ENCODE measurements at regions not wholly inside any gene's neighbourhood (a gene's known extent, or its start where the extent isn't known, plus 50 kb on each side); places are given as distances from the start of the nearest gene placed in this dataset.
"Not testable (repeated sequence)": the region's sequence is repeated elsewhere in the genome, so short reads cannot be mapped to it uniquely, and the experiment has no call there.

GRCh38 chr16:17983847-17984639 is 352.5 kb downstream of the NPIPA8 start:
- DNase-seq (ENCODE audit: low spot score): no peak

DNA sequence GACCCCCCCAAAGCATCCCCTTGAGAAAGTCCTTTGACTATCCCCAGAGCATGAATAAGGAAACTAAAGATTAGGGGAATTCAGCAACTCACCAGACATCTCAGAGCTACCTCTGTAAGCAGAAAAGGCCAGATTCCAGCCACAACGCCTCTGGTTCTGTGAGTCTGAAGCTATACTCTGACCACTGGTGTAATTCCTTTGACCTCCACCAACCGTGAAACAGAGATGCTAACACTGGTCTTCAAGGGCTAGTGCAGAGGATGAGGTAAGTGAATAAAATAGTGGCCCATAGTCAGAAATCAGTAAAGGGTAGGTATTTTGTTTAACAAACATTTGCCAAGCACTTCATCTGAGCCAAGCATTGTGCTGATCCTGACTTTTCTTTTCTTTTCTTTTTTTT is 353.4 kb downstream of the NPIPA8 start:
- no peak for DNase-seq (ENCODE audit: low spot score)

DNA sequence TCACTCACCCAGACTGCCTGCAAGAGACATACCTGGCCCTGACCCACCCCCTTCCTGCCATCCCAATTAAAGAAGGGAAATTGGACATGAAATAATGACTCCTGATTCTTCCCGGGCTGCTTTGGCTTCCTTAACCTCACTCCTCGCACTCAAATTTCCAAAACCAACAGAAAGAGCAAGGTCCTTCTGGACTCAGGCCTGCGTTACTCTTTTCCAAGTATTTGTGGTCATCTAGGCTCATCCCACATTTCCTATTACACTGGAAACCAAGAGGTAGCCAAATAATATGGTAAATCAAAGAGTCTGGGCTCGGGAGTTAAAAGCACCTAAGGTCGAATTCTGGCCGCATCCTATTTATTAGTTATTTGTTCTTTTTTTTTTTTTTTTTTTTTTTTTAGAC is 359.3 kb downstream of the NPIPA8 start:
- no peak for DNase-seq (ENCODE audit: low spot score)

DNA sequence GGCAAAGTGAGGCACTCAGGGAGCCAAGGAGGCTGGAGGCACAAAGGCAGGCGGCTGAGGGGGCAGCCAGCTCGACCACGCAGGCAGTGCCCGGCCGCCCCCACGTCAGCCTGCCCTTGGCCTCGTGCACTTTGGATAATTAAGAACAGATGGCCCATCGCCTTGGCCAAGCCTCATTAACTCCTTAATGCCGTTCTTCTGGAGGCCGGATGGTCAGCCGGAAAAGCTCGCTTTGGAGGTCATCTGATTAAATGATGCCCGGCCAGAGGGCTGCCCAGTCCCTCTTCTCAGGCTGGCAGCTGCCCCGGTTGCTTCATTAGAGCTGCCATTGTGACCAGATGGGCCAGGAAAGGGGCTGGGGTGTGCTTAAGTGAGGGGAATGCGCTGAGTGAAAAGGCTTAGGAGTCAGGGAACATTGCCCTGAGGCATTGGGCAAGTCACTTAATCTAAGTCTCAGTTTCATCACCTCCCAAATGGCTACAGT is 364.0 kb downstream of the NPIPA8 start:
- DNase-seq (ENCODE audit: low spot score): no peak

GRCh38 chr16:17970816-17971331 is 365.7 kb downstream of the NPIPA8 start:
- DNase-seq (ENCODE audit: low spot score): no peak

- DNase-seq (ENCODE audit: low spot score): no peak
These were observed 366.3 kb downstream of the NPIPA8 start for GRCh38 chr16:17970157-17970765.

GRCh38 chr16:17965133-17965900 is 371.2 kb downstream of the NPIPA8 start:
- no peak for DNase-seq (ENCODE audit: low spot score)

DNA sequence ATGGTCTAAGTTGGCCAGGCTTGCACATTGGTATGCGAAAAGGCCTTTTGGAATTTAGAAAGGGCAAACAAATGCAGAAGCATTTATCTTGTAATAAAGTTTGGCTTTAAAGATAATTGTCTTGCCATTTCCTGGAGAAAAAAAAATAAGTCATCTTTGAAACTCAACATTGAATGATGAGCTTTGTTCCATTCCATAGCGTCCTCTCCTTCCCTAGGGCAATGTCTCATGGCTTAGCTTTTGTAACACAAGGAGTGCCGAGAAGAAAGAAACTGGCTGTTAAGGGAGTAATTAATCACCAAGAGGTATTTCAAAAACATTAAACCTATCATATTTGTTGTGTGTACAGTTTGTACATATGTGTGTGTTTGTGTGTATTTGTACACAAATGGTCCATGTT is 372.3 kb downstream of the NPIPA8 start:
- DNase-seq (ENCODE audit: low spot score): no peak

DNA sequence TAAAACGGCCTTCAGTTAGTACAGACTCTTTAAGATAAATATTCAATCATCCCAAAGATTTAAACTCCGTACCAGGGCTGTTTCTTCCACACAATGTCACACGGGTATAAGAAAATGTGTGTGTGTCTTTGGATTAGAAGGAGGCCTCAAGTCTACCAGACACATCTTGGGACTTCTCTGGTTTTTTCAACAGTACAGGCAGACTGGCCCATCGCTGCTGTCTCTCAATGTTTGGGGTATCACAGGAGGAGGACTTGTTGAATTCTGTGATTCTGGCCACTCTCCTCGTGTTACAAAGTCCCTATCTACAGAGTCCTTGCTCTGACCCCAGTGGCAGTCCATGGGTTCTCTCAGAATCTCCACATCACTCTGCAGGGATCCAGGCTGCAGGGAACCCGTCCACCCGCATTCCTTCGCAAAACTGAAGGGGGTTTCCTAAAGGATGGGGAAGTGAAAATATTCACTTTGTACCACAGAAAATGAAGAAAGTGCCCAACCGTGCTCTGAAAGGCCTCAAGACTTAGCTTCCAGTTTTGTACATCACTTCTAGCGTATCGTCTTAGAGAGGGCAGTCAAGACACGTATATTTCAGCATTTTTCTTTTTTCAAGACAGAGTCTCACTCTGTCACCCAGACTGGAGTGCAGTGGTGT is 373.2 kb downstream of the NPIPA8 start:
- no peak for DNase-seq (ENCODE audit: low spot score)

DNA sequence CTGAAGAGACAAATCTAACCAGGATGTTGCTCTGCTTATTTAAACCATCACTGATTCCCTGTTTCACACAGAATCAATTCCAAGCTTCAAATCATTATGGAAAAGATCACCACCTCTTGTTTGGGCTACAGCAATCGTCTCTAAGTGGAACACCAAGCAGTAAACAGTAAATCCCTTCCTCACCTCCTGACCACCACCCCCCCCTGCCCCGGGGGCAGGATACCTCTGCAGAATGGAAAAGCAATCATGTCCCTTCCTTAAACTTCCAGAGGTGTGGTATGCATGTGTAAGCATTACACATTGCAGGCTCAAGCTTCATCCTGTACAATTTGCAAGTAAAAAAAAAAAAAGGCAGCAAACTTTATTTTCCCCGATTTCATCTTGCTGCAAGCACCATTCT is 373.8 kb downstream of the NPIPA8 start:
- DNase-seq (ENCODE audit: low spot score): no peak

DNA sequence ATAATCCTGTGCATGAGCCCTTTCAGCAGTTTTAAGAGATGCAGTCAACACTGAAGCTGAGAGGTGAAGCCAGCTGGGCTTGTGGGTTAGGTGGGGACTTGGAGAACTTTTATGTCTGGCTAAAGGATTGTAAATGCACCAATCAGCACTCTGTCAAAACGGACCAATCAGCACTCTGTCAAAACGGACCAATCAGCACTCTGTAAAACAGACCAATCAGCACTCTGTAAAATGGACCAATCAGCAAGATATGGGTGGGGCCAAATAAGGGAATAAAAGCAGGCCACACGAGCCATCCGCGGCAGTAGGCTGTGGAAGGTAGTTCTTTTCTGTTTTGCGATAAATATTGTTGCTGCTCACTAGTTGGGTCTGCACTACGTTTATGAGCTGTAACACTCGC is 374.7 kb downstream of the NPIPA8 start:
- DNase-seq (ENCODE audit: low spot score): not testable (repeated sequence)

DNA sequence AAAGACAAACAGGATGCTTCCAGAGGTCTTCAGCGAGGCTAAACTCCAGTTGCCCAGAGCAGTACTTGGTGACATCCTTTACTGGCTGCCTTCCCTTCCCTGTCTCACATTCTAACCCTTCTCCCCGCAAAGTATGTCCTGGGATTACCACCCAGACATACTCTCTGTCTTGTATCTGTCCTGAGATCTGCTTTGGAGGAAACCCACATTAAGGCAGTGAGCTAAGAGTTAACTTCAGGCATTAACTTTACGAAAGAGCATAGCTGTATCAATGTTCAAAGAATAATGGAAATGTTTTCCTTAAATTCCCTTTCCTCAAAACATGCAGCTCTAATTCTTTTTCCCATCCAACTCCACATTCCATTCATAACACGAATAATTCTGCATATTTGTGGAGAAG is 385.2 kb downstream of the NPIPA8 start:
- no peak for DNase-seq (ENCODE audit: low spot score)

GRCh38 chr16:17949982-17950250 is 386.6 kb downstream of the NPIPA8 start:
- no peak for DNase-seq (ENCODE audit: low spot score)

DNA sequence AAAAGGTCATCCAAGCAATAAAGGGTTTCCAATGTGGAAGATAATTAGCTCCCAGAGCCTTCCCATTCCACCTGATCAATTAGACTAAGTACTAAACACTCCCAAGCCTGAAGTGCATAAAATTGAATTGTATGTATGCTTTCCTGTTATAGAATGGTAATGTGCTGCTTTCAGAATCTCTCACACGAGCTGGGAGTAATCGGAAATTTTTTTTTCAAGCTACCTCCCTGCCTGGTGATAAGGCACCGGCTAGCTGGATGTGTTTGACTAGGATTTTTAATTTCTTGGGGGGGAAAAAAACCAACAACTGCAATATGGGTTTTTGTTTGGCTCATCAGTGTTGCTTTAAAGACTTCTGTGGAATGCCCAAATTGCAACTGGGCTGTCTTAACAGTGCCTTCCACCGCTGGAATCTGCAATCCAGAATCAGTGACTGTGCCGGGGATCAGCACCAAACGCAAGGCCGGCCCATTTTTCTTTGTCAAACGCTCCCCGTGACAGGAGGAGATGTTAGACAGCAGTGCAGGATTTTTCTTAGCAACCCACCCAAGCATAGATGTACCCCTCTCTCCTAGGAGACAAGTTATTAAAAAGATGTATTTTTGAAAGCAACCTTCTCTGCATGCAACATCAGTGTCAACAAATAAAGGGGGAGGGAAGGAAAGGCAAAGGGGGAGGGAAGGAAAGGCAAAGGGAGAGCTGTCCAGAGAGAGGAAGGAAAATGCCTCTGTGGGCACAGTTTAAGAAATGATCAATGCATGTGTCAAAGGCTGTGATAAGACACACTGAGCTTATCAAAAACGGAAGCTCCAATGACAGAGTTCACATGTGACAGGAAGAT is 387.2 kb downstream of the NPIPA8 start:
- DNase-seq (ENCODE audit: low spot score): no peak

- DNase-seq (ENCODE audit: low spot score): no peak
These were observed 388.9 kb downstream of the NPIPA8 start for GRCh38 chr16:17947637-17948036.

GRCh38 chr16:17947165-17947564 is 389.4 kb downstream of the NPIPA8 start:
- no peak for DNase-seq (ENCODE audit: low spot score)

DNA sequence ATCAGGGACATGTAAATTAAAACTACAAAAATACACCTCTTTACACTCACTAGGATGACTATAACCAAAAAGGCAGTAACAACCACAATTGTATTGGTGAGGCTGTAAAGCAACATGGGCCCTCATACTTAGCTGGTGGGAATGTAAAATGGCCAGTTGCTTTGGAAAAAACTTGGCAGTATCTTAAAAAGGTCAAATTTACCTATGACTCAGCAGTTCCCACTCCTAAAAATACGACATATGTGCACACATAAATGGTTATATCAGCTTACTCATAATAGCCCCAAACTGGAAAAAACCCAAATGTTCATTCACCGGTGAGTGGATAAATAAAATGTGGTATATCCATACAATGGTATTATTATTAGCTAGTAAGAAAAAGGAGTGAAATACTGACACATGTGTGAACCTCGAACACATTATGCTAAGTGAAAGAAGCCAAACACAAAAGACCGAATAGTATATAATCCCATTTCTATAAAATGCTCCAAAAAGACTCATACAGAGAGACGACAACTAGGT is 391.4 kb downstream of the NPIPA8 start:
- peak; percentile 30 for DNase-seq (ENCODE audit: low spot score)

- DNase-seq (ENCODE audit: low spot score): no peak
These were observed 392.2 kb downstream of the NPIPA8 start for GRCh38 chr16:17944345-17944744.

GRCh38 chr16:17942067-17942466 is 394.5 kb downstream of the NPIPA8 start:
- DNase-seq (ENCODE audit: low spot score): no peak

DNA sequence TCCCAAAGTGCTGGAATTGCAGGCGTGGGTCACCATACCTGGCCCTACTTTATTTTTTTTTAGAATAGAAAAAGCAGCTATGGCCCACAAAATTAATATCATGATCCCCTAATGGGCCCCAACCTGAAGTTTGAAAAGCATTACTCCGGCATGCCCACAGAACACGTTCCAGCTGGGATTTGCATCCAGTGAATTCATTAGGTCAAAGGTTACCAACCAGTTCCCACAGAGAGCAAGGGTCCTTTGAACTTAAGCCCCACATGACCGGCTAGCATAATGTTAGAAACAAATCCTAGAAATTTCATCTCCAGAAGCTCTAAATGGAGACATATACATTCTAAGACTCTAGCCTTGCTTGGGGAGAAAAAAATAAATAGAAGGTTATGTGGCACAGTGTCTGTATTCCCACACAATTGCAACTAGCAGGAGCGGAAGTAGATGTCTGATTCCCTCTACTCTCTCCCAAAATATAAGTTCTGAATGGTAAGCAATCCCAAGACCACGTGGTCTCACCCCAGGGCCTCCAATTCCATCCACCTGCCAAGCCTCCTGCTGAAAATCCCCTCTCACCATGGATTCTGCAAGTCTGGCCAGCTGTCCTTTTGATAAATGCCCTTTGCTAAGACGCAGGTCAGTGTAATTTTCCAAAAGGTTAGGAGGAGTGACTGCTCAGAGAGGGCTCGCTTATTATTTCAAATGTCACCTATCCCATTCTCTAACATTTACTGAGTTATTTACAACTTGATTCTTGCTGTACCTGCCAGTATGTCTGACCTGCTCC is 395.8 kb downstream of the NPIPA8 start:
- DNase-seq (ENCODE audit: low spot score): no peak

Measured in H4 (cell line).